CD1c-positive myeloid dendritic cell (primary cell): ENCODE measurements at regions not wholly inside any gene's neighbourhood (a gene's known extent, or its start where the extent isn't known, plus 50 kb on each side); places are given as distances from the start of the nearest gene placed in this dataset.

Source experiments
- DNase-seq: peaks from one replicate; pipeline ENCODE4 v3.0.0-alpha.2; 2016; ENCODE audit errors: extremely low spot score

GRCh38 chr4:147312376-147313046 is 168.4 kb upstream of the EDNRA start:
- DNase-seq: no peak

DNA sequence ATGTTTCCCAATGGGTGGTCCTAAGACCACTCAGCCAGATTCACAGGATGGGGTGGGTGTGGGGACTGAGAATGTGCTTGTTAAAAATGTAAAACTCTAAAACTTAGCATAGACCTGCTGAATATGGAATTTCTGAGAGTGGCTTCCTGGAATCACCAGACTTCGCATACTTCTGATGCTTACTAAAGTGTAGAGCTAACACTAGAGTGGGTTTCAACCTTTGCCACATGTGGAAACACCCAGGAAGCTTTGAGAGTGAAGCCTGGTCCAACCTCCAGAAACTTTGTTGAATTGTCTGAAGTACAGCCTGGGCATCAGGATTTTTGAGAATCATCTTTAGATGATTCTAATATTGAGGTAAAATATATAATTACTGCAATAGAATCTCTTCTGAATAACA is 167.8 kb upstream of the EDNRA start:
- DNase-seq: no peak

- DNase-seq: no peak
Observed at GRCh38 chr4:147318586-147318985, 162.3 kb upstream of the EDNRA start.

- DNase-seq: no peak
Observed at GRCh38 chr4:147325571-147325981, 155.3 kb upstream of the EDNRA start.

DNA sequence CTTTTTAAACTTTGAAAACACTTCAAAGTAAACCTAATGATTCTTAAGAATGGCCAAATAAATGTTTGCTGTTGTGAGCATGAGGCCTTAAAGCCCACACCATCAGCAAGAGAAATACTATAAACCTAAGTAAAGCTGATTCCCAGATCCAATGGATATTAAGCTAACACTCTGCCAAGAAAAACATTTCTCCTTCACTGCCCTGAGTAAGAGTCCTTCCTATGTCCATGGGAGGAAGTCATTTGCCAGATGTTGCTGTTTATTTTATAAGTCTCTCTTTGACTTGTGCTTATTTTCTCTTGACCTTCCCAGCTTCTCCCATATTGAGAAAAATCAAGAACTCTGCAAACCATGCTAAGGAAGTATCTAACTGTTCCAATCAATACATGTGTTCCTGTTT is 154.3 kb upstream of the EDNRA start:
- no peak for DNase-seq

- DNase-seq: no peak
Observed at GRCh38 chr4:147327322-147327721, 153.6 kb upstream of the EDNRA start.

DNA sequence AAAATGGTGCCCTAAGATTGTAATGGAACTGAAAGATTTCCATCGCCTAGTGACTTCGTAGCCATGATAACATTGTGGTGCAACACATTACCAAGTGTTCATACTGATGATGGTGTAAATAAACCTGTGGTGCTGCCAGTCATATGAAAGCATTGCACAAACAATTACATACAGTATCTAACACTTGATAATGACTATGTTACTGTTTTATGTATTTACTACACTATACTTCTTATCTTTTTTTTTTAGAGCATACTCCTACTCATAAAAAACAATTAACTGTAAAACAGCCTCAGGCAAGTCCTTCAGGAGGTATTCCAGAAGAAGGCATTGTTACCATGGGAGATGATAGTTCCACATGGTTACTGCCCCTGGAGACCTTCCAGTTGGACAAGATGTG is 152.7 kb upstream of the EDNRA start:
- DNase-seq: no peak

- no peak for DNase-seq
Observed at GRCh38 chr4:147328756-147329446, 152.0 kb upstream of the EDNRA start.

GRCh38 chr4:147332091-147332490 is 148.8 kb upstream of the EDNRA start:
- no peak for DNase-seq

GRCh38 chr4:147334478-147334877 is 146.4 kb upstream of the EDNRA start:
- no peak for DNase-seq

DNA sequence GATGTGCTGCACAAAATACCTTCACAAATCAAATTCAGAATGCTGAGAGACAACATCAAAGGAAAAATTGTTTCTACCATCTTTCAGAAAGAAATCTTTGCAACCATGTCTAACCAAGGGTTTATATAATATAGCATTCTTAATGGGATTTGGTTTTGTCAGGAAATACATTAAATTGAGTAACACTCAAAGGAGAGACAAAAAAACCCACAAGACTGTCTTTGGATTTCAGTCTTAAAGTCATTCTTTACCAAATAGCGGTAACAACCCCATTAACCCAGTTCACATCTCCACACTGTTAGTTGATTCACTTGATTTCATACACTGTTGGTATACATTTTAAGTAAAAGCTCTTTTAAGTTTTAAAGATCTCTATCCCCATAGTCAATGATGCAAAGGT is 145.7 kb upstream of the EDNRA start:
- no peak for DNase-seq

- no peak for DNase-seq
Observed at GRCh38 chr4:147336252-147336651, 144.6 kb upstream of the EDNRA start.

DNA sequence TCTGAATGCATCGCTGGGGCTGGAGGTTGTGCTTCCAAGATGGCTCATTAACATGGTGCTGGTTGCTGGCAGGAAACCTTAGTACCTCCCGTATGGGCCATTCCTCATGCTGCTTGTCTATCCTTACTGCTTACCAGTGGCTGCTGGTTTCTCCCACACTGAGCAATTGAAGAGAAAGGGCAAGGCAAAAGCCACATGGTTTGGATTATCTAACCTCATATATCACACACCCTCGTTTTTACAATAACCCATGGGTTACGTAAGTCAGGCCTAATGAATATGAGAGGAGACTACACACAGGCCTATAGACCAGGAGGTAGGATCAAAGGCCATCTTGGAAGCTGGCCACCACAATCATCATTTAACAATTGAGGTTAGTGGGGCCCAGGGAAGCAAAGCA is 141.8 kb upstream of the EDNRA start:
- DNase-seq: no peak

DNA sequence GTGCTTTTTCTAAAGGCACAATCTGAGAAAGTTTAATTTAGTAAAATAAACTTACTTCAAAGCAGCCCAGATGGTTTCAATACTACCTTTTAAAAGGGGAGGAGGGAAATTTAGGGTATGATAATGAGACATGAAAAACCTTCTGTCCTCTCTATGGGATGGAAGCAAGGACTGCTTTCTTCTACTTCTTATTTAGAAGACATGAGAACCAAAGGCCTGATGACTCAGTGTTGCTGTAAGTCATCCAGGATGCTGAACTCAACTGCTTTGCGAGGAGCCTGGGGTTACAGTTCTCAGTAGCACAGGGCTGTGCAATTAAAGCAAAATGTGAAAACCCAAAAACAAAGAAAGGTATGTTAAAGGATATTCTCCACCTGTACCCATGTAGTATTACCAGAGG is 140.8 kb upstream of the EDNRA start:
- DNase-seq: no peak

- no peak for DNase-seq
Observed at GRCh38 chr4:147340591-147341120, 140.2 kb upstream of the EDNRA start.

DNA sequence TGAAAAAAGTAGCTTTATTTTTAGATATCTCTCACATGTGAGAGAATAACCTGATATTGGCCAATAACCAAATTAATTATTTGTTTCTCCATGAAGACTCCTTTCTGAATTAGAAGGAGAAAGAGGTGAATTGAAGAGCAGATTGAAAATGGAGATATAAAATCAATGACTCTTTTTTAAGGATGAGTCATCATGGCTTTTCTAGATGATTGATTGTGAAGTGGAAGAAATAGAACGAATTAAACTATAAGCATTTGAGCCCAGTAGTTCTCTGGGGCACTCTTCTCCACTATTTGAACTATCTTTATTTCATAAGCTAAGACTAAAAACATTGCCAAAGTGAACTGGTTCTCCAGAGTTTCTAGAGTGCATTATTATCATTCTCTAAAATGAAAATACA is 137.2 kb upstream of the EDNRA start:
- no peak for DNase-seq

DNA sequence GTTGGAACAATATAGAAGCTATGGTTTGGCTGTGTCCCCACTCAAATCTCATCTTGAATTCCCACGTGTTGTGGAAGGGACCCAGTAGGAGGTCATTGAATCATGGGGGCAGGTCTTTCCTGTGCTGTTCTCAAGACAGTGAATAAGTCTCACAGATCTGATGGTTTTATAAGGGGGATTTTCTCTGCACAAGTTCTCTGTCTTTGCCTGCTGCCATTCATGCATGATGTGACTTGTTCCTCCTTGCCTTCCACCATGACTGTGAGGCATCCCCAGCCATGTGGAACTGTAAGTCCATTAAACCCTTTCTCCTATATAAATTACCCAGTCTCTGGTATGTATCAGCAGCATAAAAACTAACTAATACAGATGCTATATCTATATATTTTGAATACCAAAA is 135.2 kb upstream of the EDNRA start:
- DNase-seq: no peak

- DNase-seq: no peak
Observed at GRCh38 chr4:147347217-147347616, 133.7 kb upstream of the EDNRA start.

GRCh38 chr4:147349193-147349592 is 131.7 kb upstream of the EDNRA start:
- no peak for DNase-seq

- no peak for DNase-seq
Observed at GRCh38 chr4:147351083-147351787, 129.7 kb upstream of the EDNRA start.

DNA sequence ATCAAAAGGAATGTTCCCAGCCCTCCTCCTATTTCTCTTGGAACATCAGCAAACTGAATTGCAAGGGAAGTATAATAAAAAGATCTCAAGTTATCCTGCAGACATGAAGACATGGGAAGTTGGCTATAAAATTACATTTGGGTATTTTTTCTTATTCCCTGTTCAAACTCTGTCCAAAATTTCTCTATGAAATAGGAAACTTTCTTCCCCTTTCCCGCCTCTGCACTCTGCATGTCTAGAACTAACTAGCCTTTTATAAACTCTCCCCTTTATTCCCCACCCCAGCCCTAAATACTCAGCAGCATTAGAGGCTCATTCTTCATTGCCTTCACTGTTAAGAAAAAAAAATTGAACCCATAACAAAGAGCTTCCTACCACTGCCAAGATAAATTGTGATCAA is 126.7 kb upstream of the EDNRA start:
- no peak for DNase-seq

GRCh38 chr4:147355032-147355656 is 125.8 kb upstream of the EDNRA start:
- no peak for DNase-seq
